NCI-H2107 treated with DMSO at 0.1 percent for 48 hours (cell line): ENCODE measurements at regions not wholly inside any gene's neighbourhood (a gene's known extent, or its start where the extent isn't known, plus 50 kb on each side); places are given as distances from the start of the nearest gene placed in this dataset.

ENCODE experiments used
- DNase-seq: peaks from one replicate; lab custom pipeline; 2025; ENCODE audit not compliant: unreplicated experiment; lab: John Stamatoyannopoulos, UW

GRCh38 chr16:65500007-65500406 lies 378.1 kb upstream of the CDH11 start:
- no peak for DNase-seq

GRCh38 chr16:65499566-65499965 lies 377.7 kb upstream of the CDH11 start:
- DNase-seq, result no peak

- no peak for DNase-seq
Observed at GRCh38 chr16:65497571-65497970, 375.7 kb upstream of the CDH11 start.

GRCh38 chr16:65495106-65495505 lies 373.2 kb upstream of the CDH11 start:
- no peak for DNase-seq

GRCh38 chr16:65494609-65495008 lies 372.7 kb upstream of the CDH11 start:
- DNase-seq, result no peak

- no peak for DNase-seq
Observed at GRCh38 chr16:65494080-65494479, 372.2 kb upstream of the CDH11 start.

GRCh38 chr16:65490286-65490685 lies 368.4 kb upstream of the CDH11 start:
- no peak for DNase-seq

- no peak for DNase-seq
Observed at GRCh38 chr16:65489531-65490023, 367.7 kb upstream of the CDH11 start.

- no peak for DNase-seq
Observed at GRCh38 chr16:65487231-65487630, 365.4 kb upstream of the CDH11 start.

- no peak for DNase-seq
Observed at GRCh38 chr16:65481956-65482355, 360.1 kb upstream of the CDH11 start.

- no peak for DNase-seq
Observed at GRCh38 chr16:65480281-65481091, 358.6 kb upstream of the CDH11 start.

GRCh38 chr16:65476448-65476955 lies 354.6 kb upstream of the CDH11 start:
- DNase-seq, result no peak

- DNase-seq, result no peak
Observed at GRCh38 chr16:65473699-65474098, 351.8 kb upstream of the CDH11 start.

GRCh38 chr16:65469116-65469515 lies 347.3 kb upstream of the CDH11 start:
- no peak for DNase-seq

- DNase-seq, result no peak
Observed at GRCh38 chr16:65468133-65468532, 346.3 kb upstream of the CDH11 start.

GRCh38 chr16:65463652-65464260 lies 341.9 kb upstream of the CDH11 start:
- DNase-seq, result no peak

- no peak for DNase-seq
Observed at GRCh38 chr16:65457084-65457483, 335.2 kb upstream of the CDH11 start.

- DNase-seq, result no peak
Observed at GRCh38 chr16:65455761-65456160, 333.9 kb upstream of the CDH11 start.

- DNase-seq, result no peak
Observed at GRCh38 chr16:65453646-65454045, 331.8 kb upstream of the CDH11 start.

GRCh38 chr16:65449526-65449925 lies 327.7 kb upstream of the CDH11 start:
- DNase-seq, result no peak

GRCh38 chr16:65446427-65446826 lies 324.6 kb upstream of the CDH11 start:
- no peak for DNase-seq
